ENCODE measurements at regions not wholly inside any gene's neighbourhood (a gene's known extent, or its start where the extent isn't known, plus 50 kb on each side); places are given as distances from the start of the nearest gene placed in this dataset.

GRCh38 chr2:220697011-220697410 is 875.1 kb downstream of the EPHA4 start:
- no peak for DNase-seq
- WGBS, 2 donors = 60 to 88% methylated on average over 2 of the region's 2 CpGs
- TF ChIP-seq POLR2A (IDR thresholded peaks at IDR 0.05) (no peak), CTCF (IDR thresholded peaks at IDR 0.05) (no peak)
- no peaks in the 10 kb centered on the region for H3K36me3 ChIP-seq (replicated peaks in 1 of 2; ENCODE audit: insufficient read depth in 1 of 2, low read depth in 2 of 2)
- ATAC-seq = no peak
- no peak overlapping the region for H3K4me3 ChIP-seq
- no peak overlapping the region for H3K27ac ChIP-seq
- peaks cover 0 to 4% (median 0%) of the 10 kb centered on the region in 3 donors for H3K9me3 ChIP-seq
- no peaks in the 10 kb centered on the region for H3K4me1 ChIP-seq
- intact Hi-C loops (cut with DNase I) = no loop called here
- no peaks in the 10 kb centered on the region for H3K27me3 ChIP-seq

- Histone ChIP-seq H3K27me3 (no peaks in the 10 kb centered on the region), H3K9me3 (peaks cover 0 to 4% (median 0%) of the 10 kb centered on the region in 3 donors), H3K4me3 (no peak overlapping the region), H3K36me3 (replicated peaks in 1 of 2; ENCODE audit: insufficient read depth in 1 of 2, low read depth in 2 of 2) (no peaks in the 10 kb centered on the region), H3K27ac (no peak overlapping the region), H3K4me1 (no peaks in the 10 kb centered on the region)
- TF ChIP-seq POLR2A (IDR thresholded peaks at IDR 0.05) (no peak), CTCF (IDR thresholded peaks at IDR 0.05) (no peak)
- WGBS, 2 donors = 84 to 91% methylated on average over 2 of the region's 2 CpGs
- ATAC-seq (no peak), DNase-seq (no peak)
- intact Hi-C loops (cut with DNase I) = no loop called here
These were observed 871.0 kb downstream of the EPHA4 start for GRCh38 chr2:220701115-220701514.

GRCh38 chr2:220703279-220703678 is 868.8 kb downstream of the EPHA4 start:
- 55 to 61% methylated on average over 5 of the region's 5 CpGs for WGBS, 2 donors
- DNase-seq (no peak), ATAC-seq (no peak)
- Histone ChIP-seq H3K4me1 (no peaks in the 10 kb centered on the region), H3K27me3 (no peaks in the 10 kb centered on the region), H3K36me3 (replicated peaks in 1 of 2; ENCODE audit: insufficient read depth in 1 of 2, low read depth in 2 of 2) (no peaks in the 10 kb centered on the region), H3K9me3 (peaks cover 0 to 4% (median 0%) of the 10 kb centered on the region in 3 donors), H3K27ac (no peak overlapping the region), H3K4me3 (no peak overlapping the region)
- intact Hi-C loops (cut with DNase I) = no loop called here
- TF ChIP-seq POLR2A (IDR thresholded peaks at IDR 0.05) = no peak

GRCh38 chr2:220704081-220704480 is 868.0 kb downstream of the EPHA4 start:
- Histone ChIP-seq H3K9me3 (peaks cover 0 to 4% (median 0%) of the 10 kb centered on the region in 3 donors), H3K27me3 (no peaks in the 10 kb centered on the region), H3K4me3 (no peak overlapping the region), H3K27ac (no peak overlapping the region), H3K36me3 (replicated peaks in 1 of 2; ENCODE audit: insufficient read depth in 1 of 2, low read depth in 2 of 2) (no peaks in the 10 kb centered on the region), H3K4me1 (no peaks in the 10 kb centered on the region)
- ATAC-seq (no peak), DNase-seq (no peak)
- no peak for TF ChIP-seq CTCF (IDR thresholded peaks at IDR 0.05)
- no peak for TF ChIP-seq POLR2A (IDR thresholded peaks at IDR 0.05)
- intact Hi-C loops (cut with DNase I) = no loop called here
- WGBS, 2 donors = 81 to 84% methylated on average over 4 of the region's 4 CpGs

- 69 to 91% methylated on average over 5 of the region's 5 CpGs for WGBS, 2 donors
These were observed 867.3 kb downstream of the EPHA4 start for GRCh38 chr2:220704810-220705209.

More at GRCh38 chr2:220704810-220705209, 867.3 kb downstream of the EPHA4 start:
- peaks cover 0 to 4% (median 0%) of the 10 kb centered on the region in 3 donors for H3K9me3 ChIP-seq
- no peaks in the 10 kb centered on the region for H3K27me3 ChIP-seq
- DNase-seq (no peak), ATAC-seq (no peak)
- intact Hi-C loops (cut with DNase I) = no loop called here
- H3K27ac ChIP-seq = no peak overlapping the region
- H3K4me1 ChIP-seq = no peaks in the 10 kb centered on the region
- H3K36me3 ChIP-seq (replicated peaks in 1 of 2; ENCODE audit: insufficient read depth in 1 of 2, low read depth in 2 of 2) = no peaks in the 10 kb centered on the region
- no peak overlapping the region for H3K4me3 ChIP-seq
- no peak for TF ChIP-seq CTCF (IDR thresholded peaks at IDR 0.05)
- TF ChIP-seq POLR2A (IDR thresholded peaks at IDR 0.05) = no peak

Data from body of pancreas (tissue), 4 donors.